ENCODE measurements at regions not wholly inside any gene's neighbourhood (a gene's known extent, or its start where the extent isn't known, plus 50 kb on each side); places are given as distances from the start of the nearest gene placed in this dataset.

- no peak for TF ChIP-seq CTCF (IDR thresholded peaks at IDR 0.05; ENCODE audit: unreplicated experiment)
- no TSS peak for BruUV-seq (replicated peaks)
- Mint-ChIP-seq H3K27me3 (ENCODE audit: unreplicated experiment) (no peaks in the 10 kb centered on the region), H3K27ac (ENCODE audit: unreplicated experiment) (no peak overlapping the region), H3K36me3 (ENCODE audit: insufficient read depth, unreplicated experiment) (no peaks in the 10 kb centered on the region), H3K4me3 (ENCODE audit: low read depth, unreplicated experiment) (no peak overlapping the region), H3K4me1 (ENCODE audit: low read depth, unreplicated experiment) (no peaks in the 10 kb centered on the region), H3K9me3 (ENCODE audit: low read depth, unreplicated experiment) (no peaks in the 10 kb centered on the region)
- no peak for DNase-seq
- CTCF ChIA-PET, result interaction anchor here (0.5 kb wide), 1 partner anchor 723 kb away, joined by 5 read pairs; no protein-coding TSS in a partner anchor
- intact Hi-C loops (cut with micrococcal nuclease; ENCODE audit: unreplicated experiment), result no loop called here
These were observed 505.2 kb upstream of the RGMB start for GRCh38 chr5:98268162-98268860.

- intact Hi-C loops (cut with micrococcal nuclease; ENCODE audit: unreplicated experiment), result no loop called here
- Mint-ChIP-seq H3K4me3 (ENCODE audit: low read depth, unreplicated experiment) (no peak overlapping the region), H3K4me1 (ENCODE audit: low read depth, unreplicated experiment) (peaks cover 12% of the 10 kb centered on the region), H3K27me3 (ENCODE audit: unreplicated experiment) (no peaks in the 10 kb centered on the region), H3K9me3 (ENCODE audit: low read depth, unreplicated experiment) (no peaks in the 10 kb centered on the region), H3K36me3 (ENCODE audit: insufficient read depth, unreplicated experiment) (no peaks in the 10 kb centered on the region), H3K27ac (ENCODE audit: unreplicated experiment) (no peak overlapping the region)
- BruUV-seq (replicated peaks), result no TSS peak
- DNase-seq, result no peak
- CTCF ChIA-PET, result interaction anchor here (0.7 to 1.1 kb wide), 2 partner anchors 13 to 1356 kb away, joined by 3 read pairs; no protein-coding TSS in a partner anchor
- TF ChIP-seq CTCF (IDR thresholded peaks at IDR 0.05; ENCODE audit: unreplicated experiment), result no peak
These were observed 497.5 kb upstream of the RGMB start for GRCh38 chr5:98275980-98276379.

DNA sequence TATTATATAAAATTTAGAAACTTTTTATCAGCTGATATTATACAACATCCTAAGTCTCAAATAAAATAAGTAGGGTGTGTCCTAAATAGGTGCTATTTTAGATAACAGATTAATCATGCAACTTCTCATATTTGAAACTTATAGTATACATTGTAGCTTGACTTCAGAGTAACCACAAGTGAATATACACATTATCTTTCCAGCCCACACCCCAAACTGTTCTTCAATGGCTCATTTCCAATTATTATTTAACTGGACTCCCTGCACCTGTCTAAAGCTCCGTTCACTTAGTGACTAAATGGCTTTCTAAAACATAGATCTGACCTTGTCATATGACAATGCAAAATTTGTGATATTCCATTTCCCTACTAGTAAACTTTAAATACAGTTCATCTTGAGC, 490.9 kb upstream of the RGMB start:
- no peak for TF ChIP-seq CTCF (IDR thresholded peaks at IDR 0.05; ENCODE audit: unreplicated experiment)
- Mint-ChIP-seq H3K4me3 (ENCODE audit: low read depth, unreplicated experiment) (no peak overlapping the region), H3K27me3 (ENCODE audit: unreplicated experiment) (no peaks in the 10 kb centered on the region), H3K36me3 (ENCODE audit: insufficient read depth, unreplicated experiment) (no peaks in the 10 kb centered on the region), H3K27ac (ENCODE audit: unreplicated experiment) (no peak overlapping the region), H3K4me1 (ENCODE audit: low read depth, unreplicated experiment) (no peaks in the 10 kb centered on the region), H3K9me3 (ENCODE audit: low read depth, unreplicated experiment) (no peaks in the 10 kb centered on the region)
- CTCF ChIA-PET, result interaction anchor here (0.6 to 0.7 kb wide), 2 partner anchors 9 to 1267 kb away, joined by 3 read pairs; no protein-coding TSS in a partner anchor
- no TSS peak for BruUV-seq (replicated peaks)
- intact Hi-C loops (cut with micrococcal nuclease; ENCODE audit: unreplicated experiment), result no loop called here
- no peak for DNase-seq

GRCh38 chr5:98292496-98292895, 481.0 kb upstream of the RGMB start:
- no peak for DNase-seq
- Mint-ChIP-seq H3K27me3 (ENCODE audit: unreplicated experiment) (no peaks in the 10 kb centered on the region), H3K36me3 (ENCODE audit: insufficient read depth, unreplicated experiment) (no peaks in the 10 kb centered on the region), H3K4me1 (ENCODE audit: low read depth, unreplicated experiment) (peaks cover 7% of the 10 kb centered on the region), H3K4me3 (ENCODE audit: low read depth, unreplicated experiment) (no peak overlapping the region), H3K27ac (ENCODE audit: unreplicated experiment) (no peak overlapping the region), H3K9me3 (ENCODE audit: low read depth, unreplicated experiment) (no peaks in the 10 kb centered on the region)
- CTCF ChIA-PET, result no interaction called here
- BruUV-seq (replicated peaks), result no TSS peak
- TF ChIP-seq CTCF (IDR thresholded peaks at IDR 0.05; ENCODE audit: unreplicated experiment), result no peak
- intact Hi-C loops (cut with micrococcal nuclease; ENCODE audit: unreplicated experiment), result no loop called here
